RWPE2 (cell line): ENCODE measurements at regions not wholly inside any gene's neighbourhood (a gene's known extent, or its start where the extent isn't known, plus 50 kb on each side); places are given as distances from the start of the nearest gene placed in this dataset.

ENCODE experiments used
- ATAC-seq: fragments of 200-7000 bp; cut with Tn5 transposase; 3 replicates; pipeline ENCODE4 v1.9.1; 2021; ENCODE audit warnings: low read depth
- DNase-seq: peaks from one replicate; pipeline ENCODE4 v3.0.0-alpha.2; 2020; ENCODE audit warnings: low spot score
- H3K27ac ChIP-seq: fragments of 450-650 bp; 2 replicates; pipeline ENCODE4 v1.5.1; 2017; ENCODE audit warnings: mild to moderate bottlenecking; ENCODE audit not compliant: poor library complexity, severe bottlenecking
- H3K27me3 ChIP-seq: fragments of 250-450 bp; sonication (Bioruptor Pico); 2 replicates; pipeline ENCODE4 v1.5.1; 2021; ENCODE audit warnings: mild to moderate bottlenecking, moderate library complexity; ENCODE audit not compliant: insufficient read depth, poor library complexity, severe bottlenecking
- H3K36me3 ChIP-seq: fragments of 250-450 bp; sonication (Bioruptor Pico); 2 replicates; pipeline ENCODE4 v1.5.1; 2020; ENCODE audit warnings: low read depth, mild to moderate bottlenecking, moderate library complexity
- H3K4me1 ChIP-seq: fragments of 250-450 bp; sonication (Bioruptor Pico); 2 replicates; pipeline ENCODE4 v1.5.1; 2021; ENCODE audit warnings: mild to moderate bottlenecking, moderate library complexity; ENCODE audit not compliant: insufficient read depth, poor library complexity, severe bottlenecking
- H3K4me3 ChIP-seq: fragments of 250-450 bp; sonication (Bioruptor Pico); 2 replicates; pipeline ENCODE4 v1.5.1; 2021; ENCODE audit warnings: mild to moderate bottlenecking, moderate library complexity; ENCODE audit not compliant: severe bottlenecking
- H3K9me3 ChIP-seq: fragments of 250-450 bp; sonication (Bioruptor Pico); 2 replicates; pipeline ENCODE4 v1.5.1; 2021; ENCODE audit warnings: mild to moderate bottlenecking, moderate library complexity; ENCODE audit not compliant: severe bottlenecking
- CTCF ChIP-seq: fragments of 450-650 bp; IDR thresholded peaks from one replicate; pipeline ENCODE4 v1.5.1; 2017; ENCODE audit warnings: mild to moderate bottlenecking, moderate library complexity; ENCODE audit not compliant: poor library complexity, severe bottlenecking

- no peak for TF ChIP-seq CTCF
- Histone ChIP-seq H3K9me3 (no peaks in the 10 kb centered on the region), H3K27ac (no peak overlapping the region), H3K4me1 (no peaks in the 10 kb centered on the region), H3K36me3 (no peaks in the 10 kb centered on the region), H3K27me3 (no peaks in the 10 kb centered on the region), H3K4me3 (no peak overlapping the region)
- ATAC-seq (no peak), DNase-seq (no peak)
Measured at GRCh38 chr3:113150250-113150649, 61.1 kb upstream of the BOC start.

GRCh38 chr3:113151461-113152031, 59.8 kb upstream of the BOC start:
- H3K9me3 ChIP-seq, result no peaks in the 10 kb centered on the region
- TF ChIP-seq CTCF, result no peak
- no peaks in the 10 kb centered on the region for H3K27me3 ChIP-seq
- no peak overlapping the region for H3K4me3 ChIP-seq
- DNase-seq (no peak), ATAC-seq (no peak)
- H3K27ac ChIP-seq, result no peak overlapping the region
- H3K36me3 ChIP-seq, result no peaks in the 10 kb centered on the region
- no peaks in the 10 kb centered on the region for H3K4me1 ChIP-seq

GRCh38 chr3:113152849-113153248, 58.5 kb upstream of the BOC start:
- H3K4me3 ChIP-seq, result no peak overlapping the region
- no peaks in the 10 kb centered on the region for H3K9me3 ChIP-seq
- no peak overlapping the region for H3K27ac ChIP-seq
- no peaks in the 10 kb centered on the region for H3K27me3 ChIP-seq
- ATAC-seq, result no peak
- DNase-seq, result no peak
- H3K36me3 ChIP-seq, result no peaks in the 10 kb centered on the region
- TF ChIP-seq CTCF, result no peak
- H3K4me1 ChIP-seq, result no peaks in the 10 kb centered on the region

GRCh38 chr3:113153499-113154107, 57.8 kb upstream of the BOC start:
- TF ChIP-seq CTCF, result no peak
- no peak overlapping the region for H3K27ac ChIP-seq
- H3K4me3 ChIP-seq, result no peak overlapping the region
- no peaks in the 10 kb centered on the region for H3K36me3 ChIP-seq
- no peaks in the 10 kb centered on the region for H3K4me1 ChIP-seq
- DNase-seq (no peak), ATAC-seq (no peak)
- no peaks in the 10 kb centered on the region for H3K9me3 ChIP-seq
- no peaks in the 10 kb centered on the region for H3K27me3 ChIP-seq

GRCh38 chr3:113156816-113157333, 54.5 kb upstream of the BOC start:
- no peak overlapping the region for H3K27ac ChIP-seq
- no peak for DNase-seq
- no peaks in the 10 kb centered on the region for H3K4me1 ChIP-seq
- no peak overlapping the region for H3K4me3 ChIP-seq
- no peaks in the 10 kb centered on the region for H3K9me3 ChIP-seq
- H3K27me3 ChIP-seq, result no peaks in the 10 kb centered on the region
- TF ChIP-seq CTCF, result no peak
- no peaks in the 10 kb centered on the region for H3K36me3 ChIP-seq
- ATAC-seq, result no peak
